MM.1S (cell line): ENCODE measurements at regions not wholly inside any gene's neighbourhood (a gene's known extent, or its start where the extent isn't known, plus 50 kb on each side); places are given as distances from the start of the nearest gene placed in this dataset.
"Not testable (repeated sequence)": the region's sequence is repeated elsewhere in the genome, so short reads cannot be mapped to it uniquely, and the experiment has no call there.

ENCODE experiments used
- EZH2 ChIP-seq: fragments of 300-600 bp; sonication (generic); optimal IDR thresholded peaks from 2 replicates; pipeline ENCODE3; 2017; ENCODE audit warnings: low read depth, mild to moderate bottlenecking, antibody characterized with exemption, low read length, mixed read lengths
- TF ChIP-seq, protein P1 (sequence below): fragments of 300-600 bp; sonication (generic); IDR thresholded peaks from 2 replicates; pipeline ENCODE4 v1.5.1; 2016; ENCODE audit warnings: antibody characterized with exemption, low read length, mixed read lengths

GRCh38 chr12:38441871-38442281 is 125.3 kb downstream of the ALG10B start:
- TF ChIP-seq, protein P1, sequence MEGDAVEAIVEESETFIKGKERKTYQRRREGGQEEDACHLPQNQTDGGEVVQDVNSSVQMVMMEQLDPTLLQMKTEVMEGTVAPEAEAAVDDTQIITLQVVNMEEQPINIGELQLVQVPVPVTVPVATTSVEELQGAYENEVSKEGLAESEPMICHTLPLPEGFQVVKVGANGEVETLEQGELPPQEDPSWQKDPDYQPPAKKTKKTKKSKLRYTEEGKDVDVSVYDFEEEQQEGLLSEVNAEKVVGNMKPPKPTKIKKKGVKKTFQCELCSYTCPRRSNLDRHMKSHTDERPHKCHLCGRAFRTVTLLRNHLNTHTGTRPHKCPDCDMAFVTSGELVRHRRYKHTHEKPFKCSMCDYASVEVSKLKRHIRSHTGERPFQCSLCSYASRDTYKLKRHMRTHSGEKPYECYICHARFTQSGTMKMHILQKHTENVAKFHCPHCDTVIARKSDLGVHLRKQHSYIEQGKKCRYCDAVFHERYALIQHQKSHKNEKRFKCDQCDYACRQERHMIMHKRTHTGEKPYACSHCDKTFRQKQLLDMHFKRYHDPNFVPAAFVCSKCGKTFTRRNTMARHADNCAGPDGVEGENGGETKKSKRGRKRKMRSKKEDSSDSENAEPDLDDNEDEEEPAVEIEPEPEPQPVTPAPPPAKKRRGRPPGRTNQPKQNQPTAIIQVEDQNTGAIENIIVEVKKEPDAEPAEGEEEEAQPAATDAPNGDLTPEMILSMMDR = not testable (repeated sequence)
- TF ChIP-seq EZH2 = not testable (repeated sequence)
